GM19468 (cell line): ENCODE measurements at regions not wholly inside any gene's neighbourhood (a gene's known extent, or its start where the extent isn't known, plus 50 kb on each side); places are given as distances from the start of the nearest gene placed in this dataset.
A peak's percentile ranks its signal among the peaks of the same experiment; 100 is the strongest.
"Not testable (repeated sequence)": the region's sequence is repeated elsewhere in the genome, so short reads cannot be mapped to it uniquely, and the experiment has no call there.

ENCODE experiments used
- ATAC-seq: cut with Tn5 transposase; IDR thresholded peaks from one replicate; pipeline ENCODE4 v1.9.1; 2021; ENCODE audit warnings: mild to moderate bottlenecking, moderate library complexity, moderate number of reproducible peaks; ENCODE audit not compliant: unreplicated experiment; ENCODE audit errors: extremely low read depth

DNA sequence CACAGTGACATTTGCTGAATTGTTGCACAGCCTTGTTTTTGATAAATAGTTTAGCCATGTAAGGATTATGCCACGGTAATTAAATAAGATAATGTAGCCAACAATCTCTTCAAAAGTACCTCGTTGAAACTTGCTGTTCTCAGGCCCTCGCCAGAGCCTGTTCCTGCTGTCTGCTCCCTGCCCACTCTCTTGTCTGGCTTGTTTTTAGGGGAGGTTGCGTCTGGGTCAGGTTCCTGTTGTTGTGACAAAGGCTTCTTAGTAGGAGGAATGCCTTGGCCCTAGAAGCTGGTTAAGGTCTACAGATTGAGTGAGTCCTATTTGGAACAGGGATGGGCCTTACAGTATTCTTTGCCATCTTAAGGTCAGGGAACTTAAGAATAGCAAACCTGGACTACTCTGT, 294.0 kb upstream of the NOTCH2NLA start:
- not testable (repeated sequence) for ATAC-seq

DNA sequence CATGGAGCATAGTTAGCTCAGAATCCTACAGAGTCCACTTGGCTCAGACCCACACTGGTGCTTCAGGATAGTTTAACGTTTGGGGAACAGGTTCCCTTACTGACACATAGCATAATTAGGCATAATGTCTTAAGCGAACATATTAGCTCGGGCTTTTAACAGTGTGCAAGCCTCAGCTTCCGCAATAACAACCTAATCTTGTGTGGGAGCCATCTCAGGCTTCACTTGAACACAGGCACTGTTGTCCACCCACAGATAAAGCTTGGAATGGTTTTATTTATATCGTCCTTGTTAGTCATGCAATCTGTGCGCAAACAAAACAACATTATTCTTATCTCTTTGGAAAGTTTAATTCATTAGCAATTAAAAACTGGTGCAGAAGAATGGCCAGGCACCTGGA, 293.5 kb upstream of the NOTCH2NLA start:
- ATAC-seq = not testable (repeated sequence)

DNA sequence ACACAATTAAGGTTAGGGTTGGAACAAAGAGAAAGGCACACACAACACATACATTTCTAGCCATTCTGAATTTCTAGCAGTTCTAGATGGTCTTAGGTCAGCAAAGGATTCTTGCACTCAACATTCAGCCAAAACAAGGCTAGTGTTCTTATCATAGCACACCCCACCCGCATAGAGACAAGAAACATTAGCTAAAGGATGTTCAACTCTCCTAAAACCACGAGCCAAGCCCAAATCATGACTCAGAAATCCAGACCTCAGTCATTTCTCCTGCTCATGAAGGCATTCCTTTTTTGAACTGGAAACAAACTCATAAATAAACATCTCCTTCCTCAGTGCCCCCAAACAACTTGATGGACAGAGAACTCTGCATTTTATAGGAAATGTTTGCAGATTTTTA, 293.0 kb upstream of the NOTCH2NLA start:
- ATAC-seq = not testable (repeated sequence)

DNA sequence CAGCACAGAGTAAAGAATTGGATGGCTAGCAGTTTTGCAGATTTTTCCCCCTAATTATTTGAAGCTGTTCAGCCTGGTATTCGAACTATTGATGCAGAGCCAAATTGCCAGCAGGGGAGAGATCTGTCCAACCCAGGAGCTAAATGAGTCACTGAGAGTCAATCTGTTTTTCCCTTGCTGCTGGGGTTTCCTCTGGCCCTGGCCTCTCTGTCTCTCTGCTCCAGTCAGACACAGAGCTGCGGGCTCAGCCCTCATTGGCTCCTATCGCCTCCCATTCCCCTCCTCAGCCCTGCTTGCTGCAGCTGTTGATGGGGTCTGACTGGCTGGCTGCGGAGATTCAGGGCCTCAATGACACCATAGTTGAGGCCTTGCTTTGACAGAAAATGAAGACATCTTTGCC, 284.9 kb upstream of the NOTCH2NLA start:
- not testable (repeated sequence) for ATAC-seq

DNA sequence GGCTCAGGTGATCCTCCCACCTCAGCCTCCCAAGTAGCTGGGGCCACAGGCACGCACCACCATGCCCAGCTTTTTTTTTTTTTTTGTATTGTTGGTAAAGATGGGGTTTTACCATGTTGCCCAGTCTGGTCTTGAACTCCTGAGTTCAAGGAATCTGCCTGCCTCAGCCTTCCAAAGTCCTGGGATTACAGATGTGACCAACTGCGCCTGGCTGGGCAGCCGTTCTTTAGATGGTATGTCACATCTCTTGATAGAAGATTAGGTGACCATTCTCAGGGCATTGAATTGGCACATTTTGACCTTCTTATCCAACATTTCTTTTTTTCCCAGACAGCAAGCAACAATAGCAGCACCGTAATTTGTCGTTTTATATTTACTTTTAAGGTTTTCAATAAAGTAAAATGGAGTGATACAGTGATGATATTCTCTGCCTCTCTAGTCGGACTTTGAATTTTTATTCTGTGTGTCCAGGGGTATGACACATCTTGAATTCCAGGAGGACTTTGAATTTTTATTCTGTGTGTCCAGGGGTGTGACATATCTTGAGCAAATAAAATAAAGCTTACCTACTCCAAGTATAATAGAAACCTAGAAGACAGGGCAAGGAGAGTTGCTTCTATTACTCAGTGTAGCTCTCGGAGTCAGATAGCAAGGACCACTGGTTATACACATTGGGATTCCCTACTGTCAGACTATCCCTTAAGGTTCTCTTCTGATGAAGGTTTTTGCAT, 282.4 kb upstream of the NOTCH2NLA start:
- not testable (repeated sequence) for ATAC-seq

DNA sequence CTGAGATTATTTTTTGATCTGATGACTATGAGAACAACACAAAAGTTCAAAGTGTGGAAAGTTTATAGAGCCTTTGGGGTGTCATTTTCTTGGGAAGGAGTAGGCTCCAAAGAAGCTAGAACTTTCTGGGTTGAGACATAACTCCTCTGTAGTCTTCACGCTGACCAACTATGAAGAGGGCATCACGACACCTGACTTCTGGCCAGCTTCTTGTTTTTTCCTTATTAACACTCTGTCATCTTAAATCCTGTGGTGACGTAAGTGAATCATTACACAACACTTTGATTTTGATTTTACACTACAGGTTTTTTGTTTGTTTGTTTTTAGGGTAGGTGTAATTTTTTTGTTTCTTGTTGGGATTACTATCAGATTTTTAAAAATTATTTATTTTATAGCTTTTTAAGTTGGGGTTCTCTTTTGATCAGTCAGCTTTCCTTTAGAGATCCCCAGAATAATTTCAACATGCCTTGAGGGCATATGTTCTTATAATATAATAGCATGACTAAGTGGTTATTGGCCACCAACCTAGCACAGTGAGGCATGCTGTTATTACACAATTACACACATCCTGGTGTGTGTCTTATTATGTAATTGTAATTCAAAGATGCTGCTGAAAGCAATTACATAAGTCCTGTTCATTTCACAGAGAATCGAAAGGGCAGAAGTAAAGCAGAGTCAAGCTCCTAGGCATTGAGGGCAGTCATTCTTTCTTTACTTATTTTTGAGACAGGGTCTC, 281.6 kb upstream of the NOTCH2NLA start:
- ATAC-seq = not testable (repeated sequence)

DNA sequence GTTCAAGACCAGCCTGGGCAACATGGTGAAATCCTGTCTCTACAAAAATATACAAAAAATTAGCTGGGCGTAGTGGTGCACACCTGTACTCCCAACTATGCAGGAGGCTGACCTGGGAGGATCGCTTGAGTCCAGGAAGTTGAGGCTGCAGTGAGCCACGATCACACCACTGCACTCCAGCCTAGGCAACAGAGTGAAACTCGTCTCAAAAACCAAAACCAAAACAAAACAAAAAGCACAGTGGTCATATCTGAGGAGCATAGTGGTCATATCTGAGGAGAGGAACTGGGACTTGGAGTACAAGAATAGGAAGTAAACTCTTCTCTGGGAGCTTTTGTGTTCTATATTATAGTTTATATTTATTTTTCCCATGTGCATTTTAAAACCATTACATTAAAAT, 275.3 kb upstream of the NOTCH2NLA start:
- not testable (repeated sequence) for ATAC-seq

DNA sequence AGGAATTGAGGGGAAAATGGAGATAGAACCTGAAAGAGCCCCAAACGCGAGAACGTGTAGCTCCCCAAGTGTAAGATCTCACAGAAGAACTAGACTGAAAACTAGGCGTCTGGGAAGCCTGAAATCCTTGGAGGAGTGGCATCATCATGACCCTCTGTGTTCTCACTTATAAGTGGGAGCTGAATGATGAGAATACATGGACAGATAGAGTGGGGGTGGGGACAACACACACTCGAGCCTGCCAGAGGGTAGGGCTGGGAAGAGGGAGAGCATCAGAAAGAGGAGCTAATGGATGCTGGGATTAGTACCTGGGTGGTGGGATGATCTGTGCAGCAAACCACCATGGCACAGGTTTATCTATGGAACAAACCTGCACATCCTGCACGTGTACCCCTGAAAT, 258.7 kb upstream of the NOTCH2NLA start:
- not testable (repeated sequence) for ATAC-seq

DNA sequence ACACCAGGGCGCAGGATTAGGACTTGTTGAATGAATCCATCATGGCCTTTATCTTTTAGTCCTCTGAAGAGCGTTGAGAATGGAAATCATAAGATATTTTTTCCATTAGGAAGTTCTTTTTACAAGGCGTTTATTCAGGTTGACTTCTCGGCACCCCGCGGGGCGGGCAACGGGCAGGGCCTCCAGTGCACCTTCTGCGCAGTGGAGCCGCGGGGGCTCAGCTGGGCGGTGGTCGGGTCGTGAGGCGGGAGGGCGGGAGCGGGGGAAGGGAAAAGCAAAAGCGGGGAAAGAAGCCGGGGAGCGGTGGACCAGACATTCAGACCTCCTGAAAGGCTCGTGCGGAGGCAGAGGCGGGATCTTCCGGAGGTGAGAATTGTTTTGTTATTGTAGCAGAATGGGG, 258.3 kb upstream of the NOTCH2NLA start:
- ATAC-seq = not testable (repeated sequence)

DNA sequence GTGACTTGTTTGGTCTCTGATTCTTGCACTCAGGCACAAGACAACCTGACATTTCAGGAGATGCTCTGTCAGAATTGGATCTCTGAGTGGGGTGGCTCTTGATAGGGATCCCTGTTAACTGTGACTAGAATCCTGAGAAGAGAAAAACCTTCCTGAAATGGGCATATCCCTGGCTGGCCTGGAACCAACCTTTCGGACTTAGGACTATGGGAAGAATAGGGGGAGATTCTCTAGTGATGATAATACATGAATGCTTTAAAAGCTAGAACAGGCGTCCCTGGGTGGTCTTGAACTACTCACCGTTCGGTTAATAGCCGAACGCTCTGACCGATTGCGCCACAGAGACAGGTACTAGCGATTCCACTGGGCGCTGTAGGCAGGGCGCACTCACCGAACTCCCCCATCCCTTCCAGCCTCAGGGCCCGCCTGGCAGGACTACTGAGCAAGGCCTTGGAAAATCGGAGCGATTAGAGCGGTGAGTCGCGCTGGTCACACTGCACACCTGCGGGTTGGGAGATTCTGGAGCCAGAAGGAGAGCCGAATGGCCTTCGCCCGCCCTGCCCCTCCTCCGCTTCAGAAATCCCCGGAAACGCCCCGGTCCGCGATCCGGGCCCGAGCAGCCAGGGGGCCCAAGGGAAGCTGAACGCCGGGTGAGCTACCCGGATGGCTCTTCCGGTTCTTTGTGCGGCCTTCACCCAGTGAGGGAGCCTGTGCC, 257.6 kb upstream of the NOTCH2NLA start:
- not testable (repeated sequence) for ATAC-seq

DNA sequence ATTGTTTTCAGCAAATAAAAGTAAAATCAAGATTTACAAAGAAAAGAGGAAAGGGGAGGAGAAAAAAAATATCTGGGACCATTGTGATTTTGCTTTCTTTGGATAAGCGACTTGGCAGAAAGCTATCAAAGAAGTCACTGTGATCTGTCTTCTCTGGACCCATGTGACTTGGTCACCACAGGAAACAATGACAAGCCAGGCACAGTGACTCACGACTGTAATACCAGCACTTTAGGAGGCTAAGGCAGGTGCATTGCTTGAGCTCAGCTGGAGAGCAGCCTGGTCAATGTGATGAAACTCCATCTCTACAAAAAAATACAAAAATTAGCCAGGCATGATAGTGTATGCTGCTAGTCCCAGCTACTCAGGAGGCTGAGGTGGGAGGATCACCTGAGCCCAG, 255.4 kb upstream of the NOTCH2NLA start:
- not testable (repeated sequence) for ATAC-seq

DNA sequence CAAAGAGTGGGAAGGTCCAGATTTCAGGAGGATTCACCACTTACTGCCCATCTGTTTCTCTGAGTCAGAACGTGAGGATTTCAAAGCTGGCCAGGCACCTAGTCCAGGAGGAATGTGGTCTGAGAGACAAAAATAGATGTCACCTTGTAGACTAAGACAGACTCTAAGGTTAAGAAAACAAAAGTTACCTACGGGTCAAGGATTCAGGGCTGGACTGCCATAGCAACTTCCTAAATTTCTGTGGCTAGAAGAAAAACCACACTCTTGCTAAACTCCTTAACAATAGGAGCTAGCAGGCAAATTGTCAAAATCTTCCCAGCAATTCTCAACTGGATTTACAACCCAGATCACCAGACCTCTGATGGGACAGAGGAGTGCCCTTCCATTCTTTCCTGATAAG, 250.4 kb upstream of the NOTCH2NLA start:
- not testable (repeated sequence) for ATAC-seq

DNA sequence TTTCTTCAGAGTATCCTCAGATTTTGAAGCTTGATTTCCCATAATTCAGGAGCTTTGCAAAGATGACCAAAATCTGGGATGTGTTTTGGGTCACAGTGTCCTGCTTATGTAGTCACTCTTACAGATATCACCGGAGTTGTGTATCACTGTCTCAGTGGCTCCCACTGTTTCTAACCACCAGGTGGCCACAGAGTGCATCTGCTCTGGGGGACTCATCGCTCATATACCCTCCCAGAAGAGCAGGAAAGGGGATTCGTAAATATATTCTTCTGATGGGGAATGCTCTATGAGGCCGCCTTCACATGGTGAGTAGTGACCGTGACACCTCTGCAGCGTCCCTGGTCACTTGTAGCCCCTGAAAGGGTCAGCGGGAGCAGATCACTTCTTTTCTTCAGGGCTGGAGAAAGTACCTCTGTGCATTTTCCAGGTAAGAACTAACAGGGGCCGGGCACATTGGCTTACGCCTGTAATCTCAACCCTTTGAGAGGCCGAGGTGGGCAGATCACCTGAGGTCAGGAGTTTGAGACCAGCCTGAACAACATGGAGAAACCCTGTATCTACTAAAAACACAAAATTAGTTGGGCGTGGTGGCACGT, 249.4 kb upstream of the NOTCH2NLA start:
- not testable (repeated sequence) for ATAC-seq

DNA sequence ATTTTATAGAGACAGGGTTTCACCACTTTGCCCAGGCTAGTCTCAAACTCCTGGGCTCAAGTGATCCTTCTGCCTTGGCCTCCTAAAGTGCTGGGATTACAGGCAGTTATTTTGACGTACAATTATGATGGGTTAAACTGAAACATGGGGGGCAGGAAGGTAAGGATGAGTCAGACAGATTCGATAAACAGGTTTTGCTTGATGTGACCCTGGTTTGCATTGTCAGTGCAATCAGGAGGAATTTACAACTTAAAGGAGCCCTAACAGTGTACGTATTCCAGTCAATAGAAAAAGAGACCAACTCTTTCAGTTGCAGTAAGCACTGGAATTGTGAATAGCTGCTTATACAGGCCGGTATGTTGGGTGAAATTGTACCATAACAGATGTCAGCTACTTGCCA, 246.3 kb upstream of the NOTCH2NLA start:
- ATAC-seq = not testable (repeated sequence)

DNA sequence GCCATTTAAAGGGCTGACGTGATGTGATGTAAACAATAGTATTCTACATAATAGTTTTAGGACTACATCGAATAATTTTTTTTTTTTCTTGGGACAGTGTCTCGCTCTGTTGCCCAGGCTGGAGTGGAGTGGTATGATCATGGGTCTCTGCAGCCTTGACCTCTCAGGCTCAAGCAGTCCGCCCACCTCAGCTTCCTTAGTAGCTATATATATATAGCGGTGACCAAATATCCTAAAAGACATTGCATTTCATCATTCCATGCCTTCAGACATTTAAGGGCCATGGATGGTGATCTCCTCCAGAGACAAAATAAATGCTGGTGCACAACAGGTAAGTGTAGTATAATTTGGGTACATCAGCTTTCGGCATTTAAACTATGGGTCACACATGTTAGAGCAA, 245.4 kb upstream of the NOTCH2NLA start:
- ATAC-seq = not testable (repeated sequence)

DNA sequence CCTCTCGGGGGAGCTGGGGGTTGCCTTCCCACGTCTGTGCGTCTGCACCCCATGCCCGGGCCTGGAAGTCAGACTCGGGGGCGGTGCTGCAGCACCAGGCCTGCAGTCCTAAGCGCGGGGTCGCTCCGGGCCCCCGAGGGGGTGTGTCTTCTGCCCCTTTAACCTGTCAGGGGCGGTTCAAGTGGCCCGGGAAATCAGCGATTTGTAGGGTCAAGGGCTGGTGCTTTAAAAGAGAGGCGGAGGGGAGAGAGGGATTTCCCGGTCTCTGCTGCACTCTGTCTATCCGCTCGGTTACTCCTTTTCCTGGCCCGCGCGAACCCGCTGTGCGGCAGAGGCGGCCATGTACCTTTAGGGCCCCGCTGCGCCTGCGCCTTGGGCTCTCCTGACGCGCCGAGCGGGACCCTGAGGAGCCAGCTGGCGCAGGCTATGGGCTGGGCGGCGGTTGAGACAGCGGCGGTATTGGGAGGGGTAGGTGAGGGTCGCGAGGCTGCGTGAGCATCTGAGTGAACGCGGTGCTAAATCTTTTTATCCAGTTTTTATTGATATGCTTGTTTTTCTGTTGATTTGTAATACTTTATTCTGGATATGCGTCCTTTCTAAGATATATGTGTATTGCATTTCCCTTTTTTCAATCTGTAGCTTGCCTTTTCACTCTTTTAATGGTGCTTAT, 243.5 kb upstream of the NOTCH2NLA start:
- ATAC-seq = peak; percentile 26

DNA sequence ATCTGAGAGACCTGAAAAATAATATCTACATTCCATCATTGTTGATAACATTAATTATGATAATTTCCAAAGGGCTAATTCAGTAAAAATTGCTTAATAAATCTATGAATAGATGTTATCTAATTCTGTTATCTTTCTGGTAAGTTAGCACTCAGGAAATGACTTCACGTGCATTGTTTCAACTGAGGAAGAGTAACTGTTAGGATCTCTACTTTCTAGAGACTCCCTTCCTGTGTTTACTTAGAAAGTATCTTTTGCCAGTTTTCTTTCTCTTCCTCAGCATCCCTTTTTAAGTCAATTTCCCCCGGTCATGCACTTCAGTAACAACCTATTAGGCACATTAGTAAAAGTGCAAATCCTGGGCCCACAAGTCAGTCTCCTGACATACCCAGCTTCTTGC, 231.1 kb upstream of the NOTCH2NLA start:
- ATAC-seq = not testable (repeated sequence)

DNA sequence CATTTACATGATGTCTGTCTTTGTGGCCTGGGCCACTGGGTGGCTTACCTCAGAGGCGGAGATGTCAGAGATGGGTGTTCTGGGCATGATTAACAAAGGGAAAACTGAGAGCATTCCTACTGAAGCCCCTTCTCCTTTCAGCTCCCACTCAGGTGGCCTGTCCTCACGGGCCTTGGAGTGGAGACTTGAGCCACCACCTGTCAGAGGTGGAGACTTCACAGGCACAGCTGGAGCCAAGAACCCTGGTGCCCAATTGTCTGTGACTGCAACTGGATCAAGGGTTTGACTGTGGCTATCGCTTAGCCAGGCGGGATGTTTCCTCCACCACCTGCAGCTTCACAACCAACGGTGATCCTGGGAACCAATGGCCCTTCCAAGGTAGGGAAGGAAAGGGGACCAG, 230.5 kb upstream of the NOTCH2NLA start:
- not testable (repeated sequence) for ATAC-seq

DNA sequence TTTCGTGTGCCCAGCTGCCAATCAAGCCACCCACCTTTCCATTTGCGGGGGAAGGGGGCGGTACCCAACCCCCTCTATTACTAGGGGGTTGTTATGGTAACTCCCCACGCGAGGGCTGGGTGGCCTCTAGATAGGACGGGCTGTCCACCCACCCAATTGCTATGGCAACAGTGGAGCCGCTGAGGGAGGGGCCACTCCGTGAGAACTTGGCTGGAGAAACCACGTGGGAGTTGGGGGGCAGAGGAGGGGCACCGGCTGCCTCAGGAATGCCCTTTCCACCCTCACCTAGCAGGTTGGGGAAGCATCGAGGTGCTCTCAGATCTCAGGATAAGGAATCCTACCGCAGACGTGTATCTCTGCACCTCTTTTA, 220.0 kb upstream of the NOTCH2NLA start:
- not testable (repeated sequence) for ATAC-seq
